ENCODE measurements at regions not wholly inside any gene's neighbourhood (a gene's known extent, or its start where the extent isn't known, plus 50 kb on each side); places are given as distances from the start of the nearest gene placed in this dataset.

- intact Hi-C loops (cut with micrococcal nuclease; ENCODE audit: unreplicated experiment) (no loop called here), in situ Hi-C loops (cut with HindIII; ENCODE audit: low pct_unique_long_range_greater_than_20kb, low sequenced_read_pairs) (no loop called here)
- ATAC-seq, result no peak
- DNase-seq (ENCODE audit: low read depth, low spot score), result no peak
- Histone ChIP-seq H3K4me3 (ENCODE audit: low read depth in 2 of 2, low read length in 2 of 2) (no peak overlapping the region), H3K27ac (ENCODE audit: low read length) (no peak overlapping the region), H3K27me3 (ENCODE audit: control insufficient read depth, insufficient read depth, low read length) (no peaks in the 10 kb centered on the region), H3K36me3 (ENCODE audit: control insufficient read depth, insufficient read depth, low read length) (no peaks in the 10 kb centered on the region), H3K9me3 (ENCODE audit: control insufficient read depth, insufficient read depth, low read depth, low read length) (no peaks in the 10 kb centered on the region), H3K4me1 (ENCODE audit: control insufficient read depth, insufficient read depth, low read length) (no peaks in the 10 kb centered on the region)
- TF ChIP-seq TCF7L2 (IDR thresholded peaks at IDR 0.05; ENCODE audit: low read depth, low read length) (no peak), REST (IDR thresholded peaks at IDR 0.05; ENCODE audit: insufficient read depth in 1 of 2, low read depth in 2 of 2, low read length in 1 of 2) (no peak), POLR2AphosphoS5 (IDR thresholded peaks at IDR 0.05; ENCODE audit: low read depth, low read length) (no peak)
- CTCF ChIA-PET, result no interaction called here
- POLR2A ChIA-PET, result no interaction called here
- no TSS peak for BruUV-seq (replicated peaks)
These were observed 54.1 kb downstream of the SHANK2 start for GRCh38 chr11:71198141-71198822.

GRCh38 chr11:71197096-71197495 is 55.3 kb downstream of the SHANK2 start:
- Histone ChIP-seq H3K9me3 (ENCODE audit: control insufficient read depth, insufficient read depth, low read depth, low read length) (no peaks in the 10 kb centered on the region), H3K36me3 (ENCODE audit: control insufficient read depth, insufficient read depth, low read length) (no peaks in the 10 kb centered on the region), H3K27ac (ENCODE audit: low read length) (no peak overlapping the region), H3K4me1 (ENCODE audit: control insufficient read depth, insufficient read depth, low read length) (no peaks in the 10 kb centered on the region), H3K27me3 (ENCODE audit: control insufficient read depth, insufficient read depth, low read length) (no peaks in the 10 kb centered on the region; the same call in 1 of the 2 replicates), H3K4me3 (ENCODE audit: low read depth in 2 of 2, low read length in 2 of 2) (no peak overlapping the region)
- in situ Hi-C loops (cut with HindIII; ENCODE audit: low pct_unique_long_range_greater_than_20kb, low sequenced_read_pairs), result no loop called here
- DNase-seq (ENCODE audit: low read depth, low spot score) (no peak), ATAC-seq (no peak)
- TF ChIP-seq CTCF (IDR thresholded peaks at IDR 0.05) (no peak), REST (IDR thresholded peaks at IDR 0.05; ENCODE audit: insufficient read depth in 1 of 2, low read depth in 2 of 2, low read length in 1 of 2) (no peak), TCF7L2 (IDR thresholded peaks at IDR 0.05; ENCODE audit: low read depth, low read length) (no peak), SIN3A (IDR thresholded peaks at IDR 0.05; ENCODE audit: borderline replicate concordance, insufficient read depth, low read depth, low read length) (no peak), POLR2AphosphoS5 (IDR thresholded peaks at IDR 0.05; ENCODE audit: low read depth, low read length) (no peak)
- BruUV-seq (replicated peaks), result no TSS peak
- POLR2A ChIA-PET, result no interaction called here
- intact Hi-C loops (cut with micrococcal nuclease; ENCODE audit: unreplicated experiment), result no loop called here
- CTCF ChIA-PET, result no interaction called here
